ENCODE measurements at regions not wholly inside any gene's neighbourhood (a gene's known extent, or its start where the extent isn't known, plus 50 kb on each side); places are given as distances from the start of the nearest gene placed in this dataset.

GRCh38 chr3:95670765-95671164 is 1143.6 kb upstream of the EPHA6 start:
- DNase-seq (ENCODE audit: low spot score): no peak
- TF ChIP-seq CTCF (conservative IDR thresholded peaks at IDR 0.05; ENCODE audit: low read depth, low read length) (no peak), EZH2 (IDR thresholded peaks at IDR 0.05; ENCODE audit: borderline replicate concordance, low read depth, low read length, poor library complexity, severe bottlenecking) (no peak)
- Histone ChIP-seq H3K27me3 (replicated peaks; ENCODE audit: insufficient read depth, low read depth, low read length, poor library complexity) (no peaks in the 10 kb centered on the region), H3K27ac (ENCODE audit: low read depth, low read length, poor library complexity, severe bottlenecking) (no peak overlapping the region), H3K4me1 (ENCODE audit: insufficient read depth, low read length, poor library complexity, severe bottlenecking) (no peaks in the 10 kb centered on the region), H3K9me3 (ENCODE audit: low read depth, low read length, poor library complexity, severe bottlenecking) (peaks cover 36% of the 10 kb centered on the region), H3K4me3 (ENCODE audit: low read depth, low read length, poor library complexity, severe bottlenecking) (no peak overlapping the region), H3K36me3 (ENCODE audit: insufficient read depth, low read length, poor library complexity, severe bottlenecking) (no peaks in the 10 kb centered on the region)
- intact Hi-C loops (cut with micrococcal nuclease; ENCODE audit: unreplicated experiment): no loop called here
- BruUV-seq (replicated peaks): no TSS peak
- CTCF ChIA-PET: no interaction called here
- POLR2A ChIA-PET (ENCODE audit: low non-redundant PET): no interaction called here

DNA sequence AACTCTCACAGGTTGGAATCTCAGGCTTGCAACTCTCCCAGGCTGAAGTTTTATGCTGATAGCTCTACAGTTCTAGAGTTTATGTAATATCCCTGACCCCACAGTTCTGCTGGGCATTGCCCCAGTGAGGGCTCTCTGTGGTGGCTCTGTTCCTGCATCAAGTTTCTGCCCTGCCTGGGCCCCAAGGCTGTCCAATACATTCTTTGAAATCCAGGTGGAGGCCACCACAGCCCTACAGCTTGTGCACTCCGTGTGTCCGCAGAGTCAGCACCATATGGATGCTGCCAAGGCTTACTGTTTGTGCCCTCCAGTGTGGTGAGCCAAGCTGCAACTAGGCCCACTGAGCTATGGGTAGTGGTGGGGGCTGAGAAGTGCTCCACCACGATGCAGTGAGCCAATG is 1141.2 kb upstream of the EPHA6 start:
- BruUV-seq (replicated peaks): no TSS peak
- H3K4me3 ChIP-seq (ENCODE audit: low read depth, low read length, poor library complexity, severe bottlenecking): no peak overlapping the region
- no peaks in the 10 kb centered on the region for H3K36me3 ChIP-seq (ENCODE audit: insufficient read depth, low read length, poor library complexity, severe bottlenecking)
- CTCF ChIA-PET: no interaction called here
- POLR2A ChIA-PET (ENCODE audit: low non-redundant PET): no interaction called here
- H3K27ac ChIP-seq (ENCODE audit: low read depth, low read length, poor library complexity, severe bottlenecking): no peak overlapping the region
- intact Hi-C loops (cut with micrococcal nuclease; ENCODE audit: unreplicated experiment): no loop called here
- H3K27me3 ChIP-seq (replicated peaks; ENCODE audit: insufficient read depth, low read depth, low read length, poor library complexity): no peaks in the 10 kb centered on the region
- no peak for DNase-seq (ENCODE audit: low spot score)
- peaks cover 28% of the 10 kb centered on the region for H3K9me3 ChIP-seq (ENCODE audit: low read depth, low read length, poor library complexity, severe bottlenecking)
- TF ChIP-seq CTCF (conservative IDR thresholded peaks at IDR 0.05; ENCODE audit: low read depth, low read length) (no peak), EZH2 (IDR thresholded peaks at IDR 0.05; ENCODE audit: borderline replicate concordance, low read depth, low read length, poor library complexity, severe bottlenecking) (no peak)
- no peaks in the 10 kb centered on the region for H3K4me1 ChIP-seq (ENCODE audit: insufficient read depth, low read length, poor library complexity, severe bottlenecking)

DNA sequence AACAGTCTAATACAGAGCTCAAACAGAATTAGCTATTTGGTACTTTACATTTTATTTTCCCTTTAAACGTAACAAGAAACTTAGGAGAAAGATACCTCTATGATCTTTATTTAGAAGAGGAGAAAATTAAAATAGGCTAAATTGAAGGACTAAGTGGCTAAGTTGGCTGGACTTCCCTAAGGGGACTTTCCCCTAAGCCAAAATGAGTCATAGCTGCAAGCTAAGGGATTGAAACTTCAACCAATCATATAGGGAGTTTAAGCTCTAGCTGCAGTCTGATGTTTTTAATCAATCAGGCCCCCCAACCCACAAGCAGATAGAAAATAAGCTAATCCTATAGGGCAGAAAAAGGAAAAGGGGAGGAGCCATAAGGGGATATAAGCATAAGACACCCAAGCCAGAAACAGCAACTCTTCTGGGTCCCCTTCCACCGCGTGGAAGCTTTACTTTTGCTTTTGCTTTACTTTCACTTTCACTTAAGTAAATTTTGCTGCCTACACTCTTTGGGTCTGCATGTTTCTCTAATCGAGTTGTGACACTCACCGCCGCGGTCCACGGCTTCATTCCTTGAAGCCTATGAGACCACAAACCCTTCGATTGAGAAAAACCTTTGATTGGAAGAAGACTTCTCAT is 1108.5 kb upstream of the EPHA6 start:
- CTCF ChIA-PET: no interaction called here

More for the DNA sequence above, 1108.5 kb upstream of the EPHA6 start:
- POLR2A ChIA-PET (ENCODE audit: low non-redundant PET): no interaction called here
- Histone ChIP-seq H3K36me3 (ENCODE audit: insufficient read depth, low read length, poor library complexity, severe bottlenecking) (no peaks in the 10 kb centered on the region), H3K27ac (ENCODE audit: low read depth, low read length, poor library complexity, severe bottlenecking) (no peak overlapping the region), H3K9me3 (ENCODE audit: low read depth, low read length, poor library complexity, severe bottlenecking) (peaks cover 44% of the 10 kb centered on the region), H3K27me3 (replicated peaks; ENCODE audit: insufficient read depth, low read depth, low read length, poor library complexity) (no peaks in the 10 kb centered on the region), H3K4me3 (ENCODE audit: low read depth, low read length, poor library complexity, severe bottlenecking) (no peak overlapping the region), H3K4me1 (ENCODE audit: insufficient read depth, low read length, poor library complexity, severe bottlenecking) (no peaks in the 10 kb centered on the region)
- intact Hi-C loops (cut with micrococcal nuclease; ENCODE audit: unreplicated experiment): no loop called here
- no TSS peak for BruUV-seq (replicated peaks)
- TF ChIP-seq CTCF (conservative IDR thresholded peaks at IDR 0.05; ENCODE audit: low read depth, low read length) (no peak), EZH2 (IDR thresholded peaks at IDR 0.05; ENCODE audit: borderline replicate concordance, low read depth, low read length, poor library complexity, severe bottlenecking) (no peak)
- DNase-seq (ENCODE audit: low spot score): no peak

All from A673 (cell line).